GM18498 (cell line): ENCODE measurements at regions not wholly inside any gene's neighbourhood (a gene's known extent, or its start where the extent isn't known, plus 50 kb on each side); places are given as distances from the start of the nearest gene placed in this dataset.

Source experiments
- ATAC-seq: cut with Tn5 transposase; IDR thresholded peaks from one replicate; pipeline ENCODE4 v1.9.1; 2021; ENCODE audit warnings: mild to moderate bottlenecking, moderate library complexity; ENCODE audit not compliant: unreplicated experiment

GRCh38 chr10:10431422-10432066 lies 586.1 kb upstream of the CELF2 start:
- ATAC-seq = no peak

- no peak for ATAC-seq
These were observed 585.2 kb upstream of the CELF2 start for GRCh38 chr10:10432296-10433035.

- no peak for ATAC-seq
These were observed 583.4 kb upstream of the CELF2 start for GRCh38 chr10:10434312-10434711.

GRCh38 chr10:10437886-10438285 lies 579.8 kb upstream of the CELF2 start:
- ATAC-seq = no peak

GRCh38 chr10:10438335-10439100 lies 579.2 kb upstream of the CELF2 start:
- no peak for ATAC-seq

GRCh38 chr10:10456856-10457255 lies 560.8 kb upstream of the CELF2 start:
- no peak for ATAC-seq

GRCh38 chr10:10460451-10460850 lies 557.2 kb upstream of the CELF2 start:
- ATAC-seq = no peak

GRCh38 chr10:10462151-10462941 lies 555.3 kb upstream of the CELF2 start:
- no peak for ATAC-seq

GRCh38 chr10:10471758-10472157 lies 545.9 kb upstream of the CELF2 start:
- ATAC-seq = no peak

- ATAC-seq = no peak
These were observed 541.9 kb upstream of the CELF2 start for GRCh38 chr10:10475812-10476211.

- no peak for ATAC-seq
These were observed 539.8 kb upstream of the CELF2 start for GRCh38 chr10:10477844-10478243.

GRCh38 chr10:10479465-10479864 lies 538.2 kb upstream of the CELF2 start:
- no peak for ATAC-seq

GRCh38 chr10:10482613-10483012 lies 535.1 kb upstream of the CELF2 start:
- no peak for ATAC-seq

GRCh38 chr10:10489076-10489475 lies 528.6 kb upstream of the CELF2 start:
- no peak for ATAC-seq

GRCh38 chr10:10489805-10490571 lies 527.7 kb upstream of the CELF2 start:
- ATAC-seq = no peak

- ATAC-seq = no peak
These were observed 527.1 kb upstream of the CELF2 start for GRCh38 chr10:10490581-10490980.

- no peak for ATAC-seq
These were observed 525.3 kb upstream of the CELF2 start for GRCh38 chr10:10492420-10492819.

GRCh38 chr10:10493833-10494232 lies 523.8 kb upstream of the CELF2 start:
- no peak for ATAC-seq

- no peak for ATAC-seq
These were observed 520.4 kb upstream of the CELF2 start for GRCh38 chr10:10497245-10497644.

GRCh38 chr10:10498781-10499180 lies 518.9 kb upstream of the CELF2 start:
- ATAC-seq = no peak
